Activated CD8-positive, alpha-beta T cell treated with anti-CD3 and anti-CD28 coated beads, Interleukin-2, amount 10 ng/mL, durations not matched to agents 7 days and 5 days (primary cell): ENCODE measurements at regions not wholly inside any gene's neighbourhood (a gene's known extent, or its start where the extent isn't known, plus 50 kb on each side); places are given as distances from the start of the nearest gene placed in this dataset.

Source experiments
- ATAC-seq: fragments of 150-1000 bp; cut with Tn5 transposase; one replicate; pipeline ENCODE4 v1.10.0; 2021; ENCODE audit warnings: moderate library complexity
- CTCF ChIA-PET: fragments of 350-600 bp; sonication (Branson Sonifier 250); formaldehyde crosslinking; loops from one replicate; lab custom pipeline; 2021; ENCODE audit warnings: antibody characterized with exemption; lab: Charles Lee
- POLR2A ChIA-PET: fragments of 350-600 bp; sonication (Branson Sonifier 250); formaldehyde crosslinking; loops from one replicate; lab custom pipeline; 2021; ENCODE audit warnings: antibody characterized with exemption; lab: Charles Lee
- DNase-seq: peaks from one replicate; pipeline ENCODE4 v3.0.0-alpha.2; 2020
- H3K27ac Mint-ChIP-seq: one replicate; pipeline ENCODE4 v1.8.0; 2021; ENCODE audit warnings: mild to moderate bottlenecking, mixed read lengths
- H3K27me3 Mint-ChIP-seq: one replicate; pipeline ENCODE4 v1.8.0; 2021; ENCODE audit warnings: low read depth, mixed read lengths
- H3K36me3 Mint-ChIP-seq: one replicate; pipeline ENCODE4 v1.8.0; 2021; ENCODE audit warnings: low read depth, mixed read lengths
- H3K4me1 Mint-ChIP-seq: one replicate; pipeline ENCODE4 v1.8.0; 2021; ENCODE audit warnings: low read depth, mixed read lengths
- H3K4me3 Mint-ChIP-seq: one replicate; pipeline ENCODE4 v1.8.0; 2021; ENCODE audit warnings: mild to moderate bottlenecking, mixed read lengths
- H3K9me3 Mint-ChIP-seq: one replicate; pipeline ENCODE4 v1.8.0; 2022; ENCODE audit warnings: mixed read lengths; ENCODE audit not compliant: insufficient read depth

DNA sequence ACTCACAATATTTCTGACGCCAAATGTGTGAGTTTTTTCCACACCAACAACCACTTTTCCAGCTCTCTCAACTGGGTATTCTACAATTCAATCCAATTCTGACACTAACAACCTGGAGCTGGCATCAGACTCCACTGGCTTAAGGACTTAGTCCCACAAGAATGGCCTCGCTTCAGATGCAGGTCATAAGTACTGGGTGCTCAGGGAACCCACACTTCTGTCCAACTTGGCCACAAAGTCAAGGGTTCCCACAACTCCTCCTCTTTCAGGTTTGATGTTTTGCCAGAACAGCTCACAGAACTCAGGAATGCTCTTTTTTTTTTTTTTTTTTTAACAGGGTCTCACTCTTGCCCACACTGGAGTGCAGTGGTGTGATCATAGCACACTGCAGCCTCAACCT lies 56.1 kb upstream of the TMC5 start:
- H3K9me3 Mint-ChIP-seq, result no peaks in the 10 kb centered on the region
- ATAC-seq (no peak), DNase-seq (no peak)
- H3K27ac Mint-ChIP-seq, result no peak overlapping the region
- ChIA-PET CTCF (no interaction called here), POLR2A (no interaction called here)
- H3K36me3 Mint-ChIP-seq, result no peaks in the 10 kb centered on the region
- H3K4me1 Mint-ChIP-seq, result no peaks in the 10 kb centered on the region
- no peaks in the 10 kb centered on the region for H3K27me3 Mint-ChIP-seq
- H3K4me3 Mint-ChIP-seq, result no peak overlapping the region

GRCh38 chr16:19363740-19364139 lies 53.9 kb upstream of the TMC5 start:
- ChIA-PET POLR2A (no interaction called here), CTCF (interaction anchor here (1.0 kb wide), 1 partner anchor 278 kb away, joined by 4 read pairs; no protein-coding TSS in a partner anchor)
- Mint-ChIP-seq H3K4me1 (no peaks in the 10 kb centered on the region), H3K27ac (no peak overlapping the region), H3K9me3 (no peaks in the 10 kb centered on the region), H3K27me3 (no peaks in the 10 kb centered on the region), H3K36me3 (no peaks in the 10 kb centered on the region), H3K4me3 (no peak overlapping the region)
- DNase-seq (no peak), ATAC-seq (no peak)

DNA sequence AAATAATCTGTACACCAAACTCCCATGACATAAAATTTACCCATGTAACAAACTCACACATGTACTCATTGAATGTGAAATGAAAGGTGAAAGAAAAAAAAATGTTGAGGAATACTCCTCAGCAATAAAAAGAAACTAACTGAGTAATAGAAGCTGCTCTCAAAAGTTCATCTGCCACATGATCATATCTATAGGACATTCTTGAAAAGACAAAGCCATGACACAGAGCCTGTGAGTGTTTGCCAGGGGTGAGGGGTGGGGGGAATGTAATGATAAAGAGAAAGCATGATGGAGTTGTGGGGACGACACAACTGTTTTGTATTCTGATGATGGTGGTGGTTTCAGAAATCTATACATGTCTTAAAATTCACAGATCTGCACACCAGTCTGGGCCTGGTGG lies 52.2 kb upstream of the TMC5 start:
- Mint-ChIP-seq H3K36me3 (no peaks in the 10 kb centered on the region), H3K4me3 (no peak overlapping the region), H3K27me3 (no peaks in the 10 kb centered on the region), H3K9me3 (no peaks in the 10 kb centered on the region), H3K4me1 (no peaks in the 10 kb centered on the region), H3K27ac (no peak overlapping the region)
- ATAC-seq (no peak), DNase-seq (no peak)
- CTCF ChIA-PET, result no interaction called here
- POLR2A ChIA-PET, result no interaction called here

DNA sequence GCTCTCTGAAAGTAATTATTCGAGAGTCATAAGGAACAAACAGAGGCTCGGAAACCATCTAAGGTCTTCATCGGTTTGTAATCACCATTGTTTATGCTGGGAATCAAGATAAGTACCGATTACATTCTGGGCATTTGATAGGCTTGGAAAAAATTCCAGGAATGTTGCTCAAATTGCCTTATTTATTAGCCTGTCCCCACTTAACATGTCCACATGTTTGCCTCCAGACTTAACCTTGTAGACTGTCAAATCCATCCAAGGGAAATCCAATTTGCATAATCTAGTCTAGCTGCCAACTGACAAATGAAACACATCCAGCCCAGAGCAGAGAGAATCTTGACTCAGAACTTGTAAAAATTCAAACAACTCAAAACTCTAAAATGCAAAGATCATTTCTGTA lies 51.3 kb upstream of the TMC5 start:
- CTCF ChIA-PET, result no interaction called here
- no peaks in the 10 kb centered on the region for H3K9me3 Mint-ChIP-seq
- no peak overlapping the region for H3K27ac Mint-ChIP-seq
- H3K36me3 Mint-ChIP-seq, result no peaks in the 10 kb centered on the region
- H3K4me3 Mint-ChIP-seq, result no peak overlapping the region
- POLR2A ChIA-PET, result no interaction called here
- no peaks in the 10 kb centered on the region for H3K27me3 Mint-ChIP-seq
- ATAC-seq (no peak), DNase-seq (no peak)
- no peaks in the 10 kb centered on the region for H3K4me1 Mint-ChIP-seq

GRCh38 chr16:19367335-19367734 lies 50.3 kb upstream of the TMC5 start:
- Mint-ChIP-seq H3K36me3 (no peaks in the 10 kb centered on the region), H3K4me3 (no peak overlapping the region), H3K27ac (no peak overlapping the region), H3K27me3 (no peaks in the 10 kb centered on the region), H3K4me1 (no peaks in the 10 kb centered on the region), H3K9me3 (no peaks in the 10 kb centered on the region)
- ChIA-PET CTCF (no interaction called here), POLR2A (no interaction called here)
- DNase-seq (no peak), ATAC-seq (no peak)
